ENCODE measurements at regions not wholly inside any gene's neighbourhood (a gene's known extent, or its start where the extent isn't known, plus 50 kb on each side); places are given as distances from the start of the nearest gene placed in this dataset.
A peak's percentile ranks its signal among the peaks of the same experiment; 100 is the strongest.

GRCh38 chr12:91851741-91852477, 293.7 kb downstream of the BTG1 start:
- ATAC-seq (no peak), DNase-seq (no peak)
- intact Hi-C loops (cut with DNase I), result no loop called here

GRCh38 chr12:91846466-91847055, 299.1 kb downstream of the BTG1 start:
- ATAC-seq, result no peak
- DNase-seq, result no peak
- intact Hi-C loops (cut with DNase I), result no loop called here

- ATAC-seq (no peak), DNase-seq (no peak)
- intact Hi-C loops (cut with DNase I), result no loop called here
These were observed 300.3 kb downstream of the BTG1 start for GRCh38 chr12:91845365-91845764.

GRCh38 chr12:91841822-91842221, 303.8 kb downstream of the BTG1 start:
- intact Hi-C loops (cut with DNase I), result no loop called here
- DNase-seq (no peak), ATAC-seq (no peak)

- intact Hi-C loops (cut with DNase I), result no loop called here
- DNase-seq (no peak), ATAC-seq (no peak)
These were observed 308.9 kb downstream of the BTG1 start for GRCh38 chr12:91836696-91837095.

GRCh38 chr12:91836264-91836663, 309.4 kb downstream of the BTG1 start:
- intact Hi-C loops (cut with DNase I), result no loop called here
- ATAC-seq (no peak), DNase-seq (no peak)

- intact Hi-C loops (cut with DNase I), result no loop called here
- no peak for DNase-seq
- no peak for ATAC-seq
These were observed 310.0 kb downstream of the BTG1 start for GRCh38 chr12:91835693-91836092.

GRCh38 chr12:91833780-91834359, 311.8 kb downstream of the BTG1 start:
- intact Hi-C loops (cut with DNase I), result no loop called here
- ATAC-seq (peak in 1 of 2 donors; percentile 63), DNase-seq (no peak)

- intact Hi-C loops (cut with DNase I), result no loop called here
- ATAC-seq, result peak in 1 of 2 donors; percentile 38
- no peak for DNase-seq
These were observed 319.6 kb downstream of the BTG1 start for GRCh38 chr12:91825999-91826398.

GRCh38 chr12:91824991-91825390, 320.7 kb downstream of the BTG1 start:
- intact Hi-C loops (cut with DNase I), result no loop called here
- ATAC-seq, result no peak

GRCh38 chr12:91819132-91819447, 326.6 kb downstream of the BTG1 start:
- DNase-seq (no peak), ATAC-seq (peak in 1 of 2 donors; percentile 57)
- intact Hi-C loops (cut with DNase I), result loop anchor here in 1 of 2 donors (10.0 kb wide), 1 partner anchor 756 kb away; no protein-coding TSS in a partner anchor

More at GRCh38 chr12:91824991-91825390, 320.7 kb downstream of the BTG1 start:
- DNase-seq, result no peak

GRCh38 chr12:91818227-91819131, 327.2 kb downstream of the BTG1 start:
- intact Hi-C loops (cut with DNase I), result loop anchor here in 1 of 2 donors (10.0 kb wide), 1 partner anchor 756 kb away; no protein-coding TSS in a partner anchor
- DNase-seq (no peak), ATAC-seq (no peak)

- intact Hi-C loops (cut with DNase I), result loop anchor here in 1 of 2 donors (10.0 kb wide), 1 partner anchor 757 kb away; no protein-coding TSS in a partner anchor
These were observed 328.1 kb downstream of the BTG1 start for GRCh38 chr12:91817517-91817916.

GRCh38 chr12:91813701-91814100, 331.9 kb downstream of the BTG1 start:
- no peak for DNase-seq
- intact Hi-C loops (cut with DNase I), result loop anchor here (5.0 to 10.0 kb wide), 2 partner anchors 329 to 761 kb away; no protein-coding TSS in a partner anchor
- no peak for ATAC-seq

More at GRCh38 chr12:91817517-91817916, 328.1 kb downstream of the BTG1 start:
- ATAC-seq, result peak; percentile 32 to 47
- no peak for DNase-seq

- ATAC-seq, result peak; percentile 64 to 86
- DNase-seq, result peak; percentile 75
- intact Hi-C loops (cut with DNase I), result loop anchor here (5.0 to 10.0 kb wide), 2 partner anchors 331 to 763 kb away; no protein-coding TSS in a partner anchor
These were observed 334.0 kb downstream of the BTG1 start for GRCh38 chr12:91811481-91812287.

- DNase-seq, result no peak
- intact Hi-C loops (cut with DNase I), result loop anchor here (5.0 to 10.0 kb wide), 2 partner anchors 332 to 764 kb away; no protein-coding TSS in a partner anchor
- ATAC-seq, result no peak
These were observed 334.9 kb downstream of the BTG1 start for GRCh38 chr12:91810531-91811451.

GRCh38 chr12:91810077-91810476, 335.6 kb downstream of the BTG1 start:
- intact Hi-C loops (cut with DNase I), result loop anchor here (5.0 to 10.0 kb wide), 2 partner anchors 332 to 765 kb away; no protein-coding TSS in a partner anchor
- ATAC-seq (no peak), DNase-seq (no peak)
